ENCODE measurements at regions not wholly inside any gene's neighbourhood (a gene's known extent, or its start where the extent isn't known, plus 50 kb on each side); places are given as distances from the start of the nearest gene placed in this dataset.

DNA sequence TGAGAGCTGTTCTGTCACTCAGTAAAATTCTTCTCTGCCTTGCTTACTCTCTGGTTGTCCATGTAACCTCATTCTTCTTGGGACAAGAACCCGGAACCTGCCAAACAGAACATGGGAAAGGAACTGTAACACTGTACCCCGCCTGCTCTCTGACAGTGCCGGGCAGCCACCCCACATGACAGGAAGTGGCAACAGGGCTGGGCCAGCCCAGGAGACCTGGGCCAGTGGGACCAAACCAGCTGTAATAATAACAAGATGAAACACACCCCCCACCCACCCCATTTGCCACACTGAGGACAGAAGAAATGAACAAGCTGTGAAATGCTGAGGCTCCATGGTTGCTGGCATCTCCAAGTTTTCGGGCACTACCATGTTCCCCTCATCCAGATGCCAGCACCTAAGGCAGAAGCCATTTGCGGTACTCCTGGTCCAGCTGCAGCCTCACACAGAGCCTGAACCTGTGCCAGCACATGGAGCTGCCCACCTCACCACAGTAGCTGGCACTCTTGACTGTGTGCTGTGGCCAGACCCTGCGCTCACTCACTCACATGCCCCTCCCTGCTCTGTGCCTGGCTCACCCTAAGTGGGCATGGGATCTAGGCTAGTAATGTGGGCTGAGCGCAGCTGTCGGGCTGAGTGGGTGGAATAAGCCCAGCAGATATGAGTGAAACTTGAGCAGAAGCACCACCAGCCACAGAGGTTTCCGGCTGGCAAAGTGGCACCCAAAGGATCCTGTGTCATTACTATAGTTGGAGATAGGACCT lies 126.2 kb upstream of the UGT8 start:
- DNase-seq = no peak

DNA sequence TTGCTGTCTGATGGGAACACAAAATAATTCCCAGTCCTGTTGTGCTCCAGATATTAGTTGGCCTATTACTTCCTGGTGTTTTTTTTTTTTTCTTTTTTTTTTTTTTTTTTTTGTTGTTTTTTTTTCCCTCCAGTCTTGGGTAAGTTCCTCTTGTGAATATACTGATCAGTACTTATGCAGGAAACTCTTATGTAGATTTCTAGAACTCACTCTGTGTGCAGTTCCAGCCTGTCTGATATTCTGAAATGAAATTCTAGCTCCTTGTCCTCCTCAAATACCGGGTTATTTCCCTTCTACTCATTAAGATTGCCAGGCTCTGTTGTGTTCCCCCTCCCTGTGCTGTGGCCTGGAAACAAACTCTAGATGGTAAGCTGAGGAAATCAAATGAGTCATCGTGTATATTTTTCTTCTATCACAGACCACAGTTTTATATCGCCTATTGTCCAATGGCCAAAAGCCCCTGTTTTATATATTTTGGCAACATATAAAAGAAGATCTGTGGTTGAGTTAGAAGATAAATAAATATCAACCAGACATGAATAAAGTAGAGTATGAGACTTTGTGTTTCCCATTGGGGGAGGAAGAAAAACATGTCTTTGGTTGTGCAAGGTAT lies 124.3 kb upstream of the UGT8 start:
- DNase-seq = no peak

DNA sequence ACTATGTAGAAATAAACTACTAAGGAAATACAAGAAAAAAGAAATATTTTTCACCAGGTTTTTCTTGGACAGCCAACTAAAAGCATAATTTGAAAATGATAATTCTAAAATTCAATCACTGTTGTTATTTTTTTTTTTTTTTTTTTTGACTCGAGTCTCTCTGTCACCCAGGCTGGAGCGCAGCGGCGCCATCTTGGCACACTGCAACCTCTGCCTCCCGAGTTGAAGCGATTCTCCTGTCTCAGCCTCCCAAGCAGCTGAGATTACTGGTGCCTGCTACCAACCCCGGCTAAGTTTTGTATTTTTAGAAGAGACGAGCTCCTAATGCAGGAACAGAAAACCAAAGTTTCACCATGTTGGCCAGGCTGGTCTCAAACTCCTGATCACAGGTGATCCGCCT lies 122.3 kb upstream of the UGT8 start:
- DNase-seq = no peak

DNA sequence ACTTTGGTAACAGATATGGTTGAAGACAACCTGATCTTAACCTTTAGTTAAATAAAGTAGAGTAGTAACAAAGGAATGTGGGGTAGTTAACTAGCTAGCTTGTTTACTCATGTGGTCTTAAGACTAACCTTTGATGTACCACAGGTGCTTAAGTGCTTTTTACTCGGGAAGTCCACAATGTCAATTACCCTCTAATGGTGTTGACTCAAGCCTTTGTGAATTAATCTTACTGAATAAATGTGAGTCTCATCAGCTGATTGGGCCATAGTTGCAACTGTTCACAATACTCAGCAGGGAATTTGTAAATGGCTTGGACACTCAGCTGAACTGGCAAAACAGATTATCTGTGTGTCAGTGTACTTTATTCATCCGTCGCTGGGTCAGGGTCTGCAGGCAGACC lies 119.0 kb upstream of the UGT8 start:
- no peak for DNase-seq

DNA sequence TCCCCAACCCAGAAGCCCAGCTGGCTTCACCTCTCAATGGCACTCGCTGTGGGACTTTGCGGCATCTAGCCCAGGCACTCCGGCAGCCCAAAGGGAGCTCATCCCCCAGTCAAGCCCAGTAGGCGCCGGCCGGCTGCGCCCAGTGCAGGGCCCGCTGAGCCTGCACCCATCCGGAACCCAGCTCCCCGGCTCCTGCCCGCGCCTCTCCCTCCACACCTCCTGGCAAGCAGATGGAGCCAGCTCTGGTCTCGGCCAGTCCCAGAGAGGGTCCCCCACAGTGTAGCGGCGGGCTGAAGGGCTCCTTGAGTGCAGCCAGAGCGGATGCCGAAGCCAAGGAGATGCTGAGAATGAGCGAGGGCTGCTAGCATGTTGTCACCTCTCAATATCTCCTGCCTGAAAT lies 116.8 kb upstream of the UGT8 start:
- DNase-seq = no peak

DNA sequence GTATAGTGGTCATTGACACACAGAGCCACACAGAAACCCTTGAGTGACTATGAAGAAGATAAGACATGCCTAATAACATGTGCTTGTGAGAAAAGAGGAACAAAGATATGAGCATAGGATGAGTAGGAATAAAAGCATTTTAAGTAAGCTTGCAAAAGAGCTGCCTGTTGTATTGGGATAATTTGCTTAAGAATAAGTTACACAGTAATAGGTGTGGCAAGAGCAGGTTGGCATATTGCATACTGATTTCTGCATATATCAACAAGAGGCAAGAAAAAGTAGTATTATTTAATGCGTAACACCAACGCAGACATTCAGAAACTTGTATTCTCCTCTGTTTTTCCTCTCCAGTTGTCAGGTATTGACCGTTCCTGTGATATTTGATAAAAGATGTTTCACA lies 111.5 kb upstream of the UGT8 start:
- DNase-seq = no peak

DNA sequence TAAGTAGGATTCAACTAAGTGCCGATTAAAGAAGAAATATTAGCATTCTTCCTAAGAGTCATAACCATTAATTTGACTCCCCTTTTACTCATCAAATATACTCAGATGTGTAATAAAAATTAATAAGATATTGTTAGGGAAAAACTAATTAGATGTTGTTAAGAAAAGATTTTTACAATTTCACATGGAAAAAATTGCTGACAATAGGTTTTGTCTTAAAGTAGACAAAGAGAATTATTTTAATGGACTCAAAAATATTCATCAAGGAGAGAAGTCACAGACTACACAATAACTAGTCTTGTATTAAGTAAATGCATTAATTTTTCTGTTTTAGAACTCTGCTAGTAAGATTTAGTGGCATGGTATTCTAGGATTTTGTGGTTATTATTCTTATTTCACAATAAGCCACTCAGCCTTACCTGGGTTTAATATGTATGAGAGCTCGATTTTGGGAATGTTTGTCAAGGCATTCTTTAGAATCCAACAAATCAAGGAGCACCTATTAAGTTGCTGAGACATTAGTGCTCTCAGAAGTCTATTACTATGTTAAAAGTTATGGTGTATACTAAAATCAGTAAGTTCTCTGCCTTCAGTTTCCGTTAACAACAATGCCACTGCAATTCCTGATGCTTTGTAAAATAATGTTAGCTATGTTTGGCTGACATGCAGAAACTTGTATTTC lies 110.2 kb upstream of the UGT8 start:
- DNase-seq = no peak

DNA sequence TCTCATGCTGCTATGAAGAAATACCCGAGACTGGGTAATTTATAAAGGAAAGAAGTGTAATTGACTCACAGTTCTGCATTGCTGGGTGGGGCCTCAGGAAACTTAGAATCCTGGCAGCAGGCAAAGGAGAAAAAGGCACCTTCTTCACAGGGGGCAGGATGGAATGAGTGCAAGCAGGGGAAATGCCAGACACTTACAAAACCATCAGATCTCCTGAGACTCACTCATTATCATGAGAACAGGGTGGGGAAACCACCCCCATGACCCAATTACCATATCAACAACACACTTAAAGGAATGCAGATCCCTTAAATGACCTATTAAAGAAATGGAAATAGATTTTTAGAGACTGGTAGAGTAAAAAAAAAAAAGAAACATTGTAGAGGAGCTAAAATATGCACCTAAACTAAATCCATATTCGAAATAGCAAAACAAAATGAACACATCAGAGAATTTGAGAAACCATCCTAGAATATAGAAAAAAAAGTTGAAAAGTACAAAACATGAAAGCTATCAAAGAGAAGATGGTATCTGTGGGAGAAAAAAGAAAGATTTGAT lies 104.3 kb upstream of the UGT8 start:
- no peak for DNase-seq

DNA sequence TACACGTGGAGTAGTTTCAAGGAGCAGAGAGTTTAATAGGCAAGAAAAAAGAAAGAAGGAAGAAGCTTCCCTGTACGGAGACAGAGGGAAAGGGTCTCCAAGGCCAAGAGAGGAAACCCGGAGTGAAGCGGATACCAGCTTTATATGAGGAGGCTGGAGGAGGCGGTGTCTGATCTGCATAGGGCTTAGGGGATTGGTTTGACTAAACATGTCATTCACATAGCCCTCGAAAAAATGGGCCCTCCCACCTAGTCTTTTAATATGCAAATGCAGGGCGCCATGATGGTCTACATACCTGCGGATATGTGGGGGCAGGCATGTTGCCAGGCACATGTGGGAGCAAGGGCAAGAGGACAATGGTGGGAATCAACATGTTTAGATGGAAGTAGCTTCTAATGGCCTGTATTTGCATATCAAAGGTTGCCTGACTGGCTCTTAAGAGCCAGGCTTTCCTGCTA lies 103.1 kb upstream of the UGT8 start:
- DNase-seq = no peak

DNA sequence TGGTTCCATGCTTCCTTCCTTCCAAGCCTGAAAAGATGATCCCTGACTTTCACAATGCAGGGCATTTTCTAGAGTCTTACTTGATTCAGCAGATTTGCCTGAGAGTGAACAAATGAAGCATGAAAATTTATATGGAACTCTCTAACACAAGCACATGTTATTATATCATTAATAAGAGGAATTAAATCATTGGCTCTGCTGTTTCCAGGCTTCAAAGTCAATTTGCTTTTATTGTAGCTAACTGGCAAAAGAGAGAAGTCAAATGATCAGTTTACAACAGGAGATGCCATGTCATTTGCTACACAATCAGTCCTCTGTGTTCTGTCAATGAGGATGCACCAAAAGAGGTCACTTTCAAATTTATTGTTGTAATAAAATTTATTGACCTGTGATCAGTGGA lies 101.5 kb upstream of the UGT8 start:
- no peak for DNase-seq

DNA sequence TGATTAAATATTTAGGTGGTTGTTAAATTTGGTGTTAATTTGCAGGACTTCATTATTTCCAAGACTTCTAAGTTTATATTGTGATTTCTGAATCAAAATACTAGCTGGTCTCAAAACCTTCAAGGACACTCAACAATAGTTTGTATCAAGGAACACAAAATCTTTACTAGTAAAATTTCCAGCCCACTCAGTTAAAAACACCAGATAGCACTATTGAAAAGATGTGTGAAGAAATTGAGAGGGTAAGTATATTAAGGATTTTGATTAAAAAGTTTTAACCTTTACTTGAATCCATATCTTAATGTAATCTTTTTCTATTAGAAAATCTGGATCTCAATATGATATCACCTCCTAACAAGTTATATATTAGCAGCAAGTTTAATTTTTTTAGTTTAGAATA lies 89.3 kb upstream of the UGT8 start:
- DNase-seq = no peak

DNA sequence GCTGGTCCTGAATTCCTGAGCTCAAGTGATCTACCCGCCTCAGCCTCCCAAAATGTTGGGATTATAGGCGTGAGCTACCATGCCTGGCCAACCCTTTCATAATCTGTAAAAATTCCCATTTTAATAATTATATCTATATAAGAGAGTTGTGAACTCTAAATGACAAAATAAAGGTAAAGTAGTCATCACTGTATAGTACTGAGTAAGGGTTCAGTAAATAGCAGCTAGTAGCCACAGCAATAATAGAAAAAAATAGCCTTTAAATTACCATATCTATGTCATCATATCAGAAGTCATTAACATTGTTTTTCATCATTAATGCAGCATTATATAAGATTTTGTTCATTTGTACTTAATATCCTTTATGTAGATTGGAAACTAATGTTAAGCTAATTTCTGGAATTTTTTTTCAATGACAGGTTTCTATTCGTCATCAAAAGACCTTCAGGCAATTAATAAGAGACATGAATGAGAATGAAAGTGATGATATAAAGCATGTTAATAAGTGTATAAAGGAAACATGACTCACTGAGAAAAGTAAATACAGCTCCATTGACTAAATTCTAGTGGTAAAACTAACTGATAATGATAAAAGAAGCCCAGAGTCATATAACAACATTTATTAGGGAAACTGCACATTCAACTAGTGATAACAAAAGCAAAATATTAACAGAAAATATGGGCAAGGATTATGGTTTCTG lies 85.9 kb upstream of the UGT8 start:
- no peak for DNase-seq

DNA sequence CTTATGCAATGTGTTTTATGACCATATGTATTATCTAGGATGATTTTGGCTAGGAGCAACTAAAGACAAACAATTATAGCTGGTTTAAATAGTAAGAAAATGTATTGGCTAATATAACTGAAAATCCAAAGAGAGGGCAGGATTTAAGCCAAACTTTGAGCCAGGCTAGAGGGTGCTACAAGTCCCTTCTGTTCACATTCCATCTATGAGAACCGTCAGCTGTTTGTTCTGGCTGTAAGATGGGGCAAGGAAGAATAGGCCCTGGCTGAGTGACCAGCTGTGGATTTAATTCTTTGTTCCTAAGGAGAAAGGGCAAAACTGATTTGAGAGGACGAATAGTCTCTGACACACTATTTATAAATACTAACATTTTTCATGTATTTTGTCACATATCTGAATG lies 79.2 kb upstream of the UGT8 start:
- no peak for DNase-seq

DNA sequence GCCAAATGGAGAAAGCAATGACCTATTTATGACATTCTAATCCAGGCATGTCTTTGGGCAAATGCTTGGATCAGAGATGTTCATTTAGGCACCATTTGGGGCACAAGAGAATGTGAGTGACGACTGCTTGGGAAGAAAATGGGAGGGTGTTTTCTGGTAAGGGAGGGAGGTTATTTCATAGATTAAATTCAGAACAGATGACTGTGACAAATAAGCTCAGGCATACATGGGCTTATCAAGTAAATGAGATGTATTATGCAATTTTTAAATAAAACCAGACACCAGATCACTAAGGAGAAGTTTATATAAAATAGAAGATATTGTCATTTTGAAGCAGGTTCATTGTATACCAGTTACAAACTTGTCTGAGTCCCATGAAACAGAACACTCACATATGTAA lies 71.4 kb upstream of the UGT8 start:
- no peak for DNase-seq

DNA sequence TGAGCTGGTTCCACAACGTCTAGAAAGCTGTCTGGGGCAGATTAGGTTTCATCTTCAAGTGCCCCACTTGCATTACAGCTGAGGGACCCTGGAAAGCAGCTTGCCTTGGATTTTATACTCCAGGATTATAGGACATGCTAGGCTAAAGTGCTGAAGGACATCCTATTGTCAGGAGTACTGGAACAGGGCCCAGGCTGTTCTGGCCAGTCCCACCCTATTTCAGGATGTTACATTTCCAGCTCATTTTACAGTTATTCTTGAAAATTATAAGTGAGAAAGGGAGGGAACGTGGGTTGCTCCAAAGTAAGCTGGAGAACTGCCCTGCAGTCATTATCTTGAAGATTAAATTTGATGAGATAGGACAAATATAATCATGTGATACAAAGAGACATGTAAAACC lies 71.0 kb upstream of the UGT8 start:
- no peak for DNase-seq

DNA sequence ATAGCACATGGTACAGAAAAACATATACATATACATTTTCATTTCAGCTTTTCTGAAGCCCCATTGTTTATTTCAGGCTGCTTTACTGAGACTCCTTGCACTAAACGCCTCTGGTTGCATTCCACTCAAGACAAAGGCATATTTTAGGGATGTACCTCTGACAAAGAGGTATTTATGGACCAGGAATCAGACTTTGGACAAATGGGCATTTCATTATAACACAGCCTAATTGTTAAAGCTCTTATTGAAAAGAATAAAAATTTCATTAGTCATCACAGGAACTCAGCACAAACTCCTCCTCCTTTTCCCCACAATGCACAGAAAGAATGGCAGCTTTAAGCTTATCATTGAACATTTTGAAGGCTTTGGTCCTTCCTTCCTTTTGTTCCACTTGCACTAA lies 62.9 kb upstream of the UGT8 start:
- no peak for DNase-seq

DNA sequence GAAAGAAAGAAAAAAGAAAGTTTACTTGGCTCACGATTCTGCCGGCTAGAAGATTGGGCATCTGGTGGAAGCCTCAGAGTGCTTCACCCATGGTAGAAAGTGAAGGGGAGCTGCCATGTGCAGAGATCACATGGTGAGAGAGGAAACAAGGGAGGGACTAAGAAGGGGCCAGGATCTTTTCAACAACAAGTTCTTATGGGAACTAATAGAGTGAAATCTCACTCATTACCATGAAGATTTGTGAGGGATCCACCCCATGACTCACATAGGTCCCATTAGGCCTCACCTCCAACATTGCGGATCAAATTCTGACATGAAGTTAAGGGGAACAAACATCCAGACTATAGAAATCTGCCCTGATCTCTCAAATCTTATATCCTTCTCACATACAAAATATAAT lies 61.3 kb upstream of the UGT8 start:
- no peak for DNase-seq

DNA sequence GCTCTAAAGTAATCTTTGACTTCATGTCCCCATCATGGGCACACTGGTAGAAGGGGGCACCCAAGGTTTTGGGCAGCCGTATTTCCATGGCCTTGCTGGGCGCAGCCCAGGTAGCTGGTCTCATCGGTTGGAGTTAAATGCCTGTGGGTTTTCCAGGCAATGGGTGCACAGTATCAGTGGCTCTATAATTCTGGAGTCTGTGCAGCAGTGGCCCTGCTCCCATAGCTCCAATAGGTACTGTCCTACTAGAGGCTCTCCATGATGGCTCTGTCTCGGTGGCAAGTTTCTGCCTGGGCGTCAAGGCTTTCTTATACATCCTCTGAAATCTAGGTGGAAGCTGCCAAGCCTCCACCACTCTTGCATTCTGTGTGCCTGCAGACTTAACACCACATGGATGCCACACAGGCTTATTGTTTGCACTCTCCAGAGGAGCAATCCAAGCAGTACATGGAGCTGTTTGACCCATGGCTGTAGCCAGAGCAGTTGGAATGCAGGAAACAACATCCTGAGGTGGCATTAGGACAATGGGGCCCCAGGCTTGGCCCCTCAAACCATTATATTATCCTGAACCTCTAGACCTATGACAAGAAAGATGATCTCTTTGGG lies 60.5 kb upstream of the UGT8 start:
- no peak for DNase-seq

DNA sequence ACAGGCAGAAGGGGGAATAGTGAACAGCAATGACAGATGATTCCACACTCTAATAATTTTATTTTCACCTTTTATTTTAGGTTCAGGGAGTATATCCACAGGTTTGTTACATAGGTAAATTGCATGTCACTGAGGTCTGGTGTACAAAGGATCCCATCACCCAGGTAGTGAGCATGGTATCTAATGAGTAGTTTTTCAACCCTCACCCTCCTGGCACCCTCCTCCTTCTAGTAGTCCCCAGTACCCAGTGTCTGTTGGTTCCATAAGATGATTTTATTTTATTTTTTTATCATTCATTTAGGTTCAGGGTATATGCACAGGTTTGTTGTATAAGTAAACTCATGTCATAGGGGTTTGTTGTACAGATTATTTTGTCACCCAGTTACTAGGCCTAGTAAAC lies 58.6 kb upstream of the UGT8 start:
- no peak for DNase-seq

DNA sequence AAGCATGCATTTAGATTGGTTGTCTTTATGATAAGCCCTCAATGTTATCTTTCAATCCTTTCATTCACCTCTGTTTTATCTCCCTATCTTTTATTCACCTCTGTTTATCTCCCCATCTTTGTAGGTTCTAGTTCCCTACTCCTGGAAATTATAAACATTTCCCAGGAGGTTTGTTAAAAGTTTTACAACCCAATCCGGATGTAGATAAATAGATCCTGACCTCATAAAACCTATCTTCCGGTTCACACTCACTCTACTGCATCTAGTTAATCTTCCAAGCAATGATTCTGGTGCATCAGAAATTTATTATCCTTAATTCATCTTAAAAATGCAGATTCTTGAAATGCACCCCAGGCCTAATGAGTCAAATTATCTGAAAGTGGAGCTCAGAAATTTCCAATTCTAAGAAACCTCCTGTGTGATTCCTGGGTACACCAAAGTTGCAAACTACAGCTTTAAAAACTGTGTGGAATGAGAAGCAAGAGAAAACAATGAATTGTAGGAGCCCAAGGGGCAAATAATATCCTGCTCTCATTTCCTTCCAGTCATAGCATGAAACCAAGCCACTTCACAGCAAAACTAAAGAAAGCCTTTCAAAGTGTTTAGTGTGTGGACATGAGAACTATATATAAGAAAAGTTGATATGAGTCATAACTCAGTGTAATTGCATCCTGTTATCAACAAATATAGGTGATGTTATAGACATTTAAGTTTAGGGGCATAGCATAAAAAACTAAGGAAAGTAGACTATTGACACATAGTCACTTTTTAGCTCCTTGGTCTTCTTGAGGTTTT lies 51.1 kb upstream of the UGT8 start:
- no peak for DNase-seq

All from activated CD8-positive, alpha-beta memory T cell treated with anti-CD3 and anti-CD28 coated beads for 24 hours (primary cell).